OCI-LY3 (cell line): ENCODE measurements at regions not wholly inside any gene's neighbourhood (a gene's known extent, or its start where the extent isn't known, plus 50 kb on each side); places are given as distances from the start of the nearest gene placed in this dataset.

Experiments
- EZH2phosphoT487 ChIP-seq: fragments of 200-600 bp; shearing (Covaris generic); IDR thresholded peaks from 2 replicates; pipeline ENCODE4 v1.6.1; 2018; ENCODE audit warnings: antibody characterized with exemption, mixed run types, low read depth
- TF ChIP-seq, protein P1 (sequence below): fragments of 200-600, 300-600 bp; sonication (generic); IDR thresholded peaks from 2 replicates; pipeline ENCODE4 v1.5.1; 2014; ENCODE audit warnings: antibody characterized with exemption, low read length, low read depth

DNA sequence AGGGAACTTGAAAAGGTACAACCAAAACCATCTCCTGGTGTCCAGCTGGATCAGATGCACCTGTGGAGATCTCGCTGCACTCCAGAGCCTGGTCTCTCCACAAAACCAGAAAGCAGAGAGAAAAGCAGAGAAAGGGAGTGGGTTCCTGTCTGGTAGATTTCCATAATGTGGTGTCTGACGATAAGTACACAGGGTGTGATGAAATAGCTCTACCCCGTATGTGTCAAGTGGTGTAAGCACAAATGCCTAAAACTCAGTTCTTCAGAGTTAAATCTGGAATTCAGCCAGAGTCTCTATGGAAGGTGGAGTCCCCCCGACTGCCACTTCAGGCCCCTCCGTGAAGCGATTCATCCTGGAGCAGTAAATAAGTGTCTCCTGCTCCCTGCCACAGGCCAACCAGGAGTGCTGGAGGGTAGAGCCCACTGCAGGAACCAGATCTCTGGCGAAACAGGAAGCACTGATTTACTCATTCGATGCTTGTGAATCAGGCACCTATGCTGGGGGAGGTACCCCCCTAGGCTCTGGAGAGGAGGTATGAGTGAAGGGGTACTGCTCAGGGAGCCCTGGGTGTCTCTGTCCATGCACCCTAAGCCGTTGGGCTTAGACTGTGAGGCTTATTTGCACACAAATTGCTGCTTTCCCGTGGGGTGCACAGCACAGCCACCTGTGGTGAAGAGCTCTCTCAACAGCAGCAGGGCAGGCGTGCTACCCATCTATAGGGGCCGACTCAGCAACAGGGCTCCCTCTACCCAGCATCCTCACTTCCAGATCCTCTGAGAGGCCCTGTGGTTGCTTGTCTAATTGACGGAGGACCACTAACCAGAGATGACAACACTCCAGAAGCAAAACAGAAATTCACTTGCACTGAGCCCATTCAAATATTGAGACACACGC lies 97.1 kb upstream of the MYOCD start:
- TF ChIP-seq EZH2phosphoT487 = no peak
- TF ChIP-seq, protein P1, sequence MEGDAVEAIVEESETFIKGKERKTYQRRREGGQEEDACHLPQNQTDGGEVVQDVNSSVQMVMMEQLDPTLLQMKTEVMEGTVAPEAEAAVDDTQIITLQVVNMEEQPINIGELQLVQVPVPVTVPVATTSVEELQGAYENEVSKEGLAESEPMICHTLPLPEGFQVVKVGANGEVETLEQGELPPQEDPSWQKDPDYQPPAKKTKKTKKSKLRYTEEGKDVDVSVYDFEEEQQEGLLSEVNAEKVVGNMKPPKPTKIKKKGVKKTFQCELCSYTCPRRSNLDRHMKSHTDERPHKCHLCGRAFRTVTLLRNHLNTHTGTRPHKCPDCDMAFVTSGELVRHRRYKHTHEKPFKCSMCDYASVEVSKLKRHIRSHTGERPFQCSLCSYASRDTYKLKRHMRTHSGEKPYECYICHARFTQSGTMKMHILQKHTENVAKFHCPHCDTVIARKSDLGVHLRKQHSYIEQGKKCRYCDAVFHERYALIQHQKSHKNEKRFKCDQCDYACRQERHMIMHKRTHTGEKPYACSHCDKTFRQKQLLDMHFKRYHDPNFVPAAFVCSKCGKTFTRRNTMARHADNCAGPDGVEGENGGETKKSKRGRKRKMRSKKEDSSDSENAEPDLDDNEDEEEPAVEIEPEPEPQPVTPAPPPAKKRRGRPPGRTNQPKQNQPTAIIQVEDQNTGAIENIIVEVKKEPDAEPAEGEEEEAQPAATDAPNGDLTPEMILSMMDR = no peak
